Fibroblast of lung (primary cell): ENCODE measurements at regions not wholly inside any gene's neighbourhood (a gene's known extent, or its start where the extent isn't known, plus 50 kb on each side); places are given as distances from the start of the nearest gene placed in this dataset.

Experiments used
- CTCF ChIP-seq, 2 donors: IDR thresholded peaks in 1 of 2; conservative IDR thresholded peaks in 1 of 2; 1 replicate in 1 of 2; 2 replicates in 1 of 2; pipeline ENCODE4 v1.5.1; 2011 to 2012; ENCODE audit warnings: low read length in 2 of 2, control low read depth in 1 of 2, inconsistent platforms in 1 of 2, low read depth in 1 of 2, mild to moderate bottlenecking in 1 of 2
- EZH2 ChIP-seq: IDR thresholded peaks from 2 replicates; pipeline ENCODE4 v1.5.1; 2012; ENCODE audit warnings: low read length, control low read depth, mild to moderate bottlenecking; ENCODE audit errors: missing control alignments

- TF ChIP-seq CTCF (conservative IDR thresholded peaks at IDR 0.05 in 1 of 2, IDR thresholded peaks at IDR 0.05 in 1 of 2; ENCODE audit: low read depth in 1 of 2, low read length in 2 of 2) (no peak), EZH2 (no peak)
Observed at GRCh38 chr12:92237762-92238523, 92.3 kb upstream of the BTG1 start.
